ENCODE measurements at regions not wholly inside any gene's neighbourhood (a gene's known extent, or its start where the extent isn't known, plus 50 kb on each side); places are given as distances from the start of the nearest gene placed in this dataset.

DNA sequence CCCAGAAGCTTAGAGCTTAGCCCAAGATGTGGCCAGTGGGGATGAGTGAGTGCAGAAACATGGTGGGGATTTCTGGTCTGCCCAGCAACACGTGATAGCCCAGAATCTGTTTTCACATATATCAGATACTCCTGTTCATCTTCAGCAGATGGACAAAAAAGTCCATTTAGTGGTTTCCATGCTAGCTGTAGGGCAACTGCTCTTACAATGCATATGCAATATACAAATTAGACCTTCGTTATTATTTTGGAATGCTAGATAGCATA is 96.9 kb upstream of the SGIP1 start:
- no peak for TF ChIP-seq POLR2A (IDR thresholded peaks at IDR 0.05)
- no peak for TF ChIP-seq CTCF (IDR thresholded peaks at IDR 0.05)

Data from Peyer's patch (tissue), 4 donors.